COR-L47 (cell line): ENCODE measurements at regions not wholly inside any gene's neighbourhood (a gene's known extent, or its start where the extent isn't known, plus 50 kb on each side); places are given as distances from the start of the nearest gene placed in this dataset.
"Not testable (repeated sequence)": the region's sequence is repeated elsewhere in the genome, so short reads cannot be mapped to it uniquely, and the experiment has no call there.

Experiments used
- DNase-seq: peaks from one replicate; lab custom pipeline; 2025; lab: John Stamatoyannopoulos, UW

- no peak for DNase-seq
These were observed 130.3 kb upstream of the PDE10A start for GRCh38 chr6:165793287-165793825.

GRCh38 chr6:165791876-165792437 lies 128.9 kb upstream of the PDE10A start:
- no peak for DNase-seq

GRCh38 chr6:165791306-165791705 lies 128.3 kb upstream of the PDE10A start:
- no peak for DNase-seq

GRCh38 chr6:165782812-165783211 lies 119.8 kb upstream of the PDE10A start:
- no peak for DNase-seq

GRCh38 chr6:165782134-165782533 lies 119.1 kb upstream of the PDE10A start:
- DNase-seq: no peak

GRCh38 chr6:165777680-165778079 lies 114.6 kb upstream of the PDE10A start:
- DNase-seq: no peak

- no peak for DNase-seq
These were observed 113.7 kb upstream of the PDE10A start for GRCh38 chr6:165776691-165777090.

- DNase-seq: no peak
These were observed 112.7 kb upstream of the PDE10A start for GRCh38 chr6:165775721-165776120.

- DNase-seq: peak; percentile 2
These were observed 112.0 kb upstream of the PDE10A start for GRCh38 chr6:165774903-165775601.

GRCh38 chr6:165770397-165771082 lies 107.5 kb upstream of the PDE10A start:
- no peak for DNase-seq

GRCh38 chr6:165769884-165770283 lies 106.8 kb upstream of the PDE10A start:
- DNase-seq: no peak

GRCh38 chr6:165769401-165769800 lies 106.4 kb upstream of the PDE10A start:
- no peak for DNase-seq

- no peak for DNase-seq
These were observed 105.9 kb upstream of the PDE10A start for GRCh38 chr6:165768961-165769360.

GRCh38 chr6:165767228-165767627 lies 104.2 kb upstream of the PDE10A start:
- no peak for DNase-seq

- DNase-seq: no peak
These were observed 103.4 kb upstream of the PDE10A start for GRCh38 chr6:165766457-165766856.

GRCh38 chr6:165766026-165766425 lies 103.0 kb upstream of the PDE10A start:
- no peak for DNase-seq

GRCh38 chr6:165765256-165765655 lies 102.2 kb upstream of the PDE10A start:
- not testable (repeated sequence) for DNase-seq

- DNase-seq: no peak
These were observed 99.8 kb upstream of the PDE10A start for GRCh38 chr6:165762876-165763275.

- no peak for DNase-seq
These were observed 99.1 kb upstream of the PDE10A start for GRCh38 chr6:165762125-165762524.

GRCh38 chr6:165760803-165761185 lies 97.8 kb upstream of the PDE10A start:
- DNase-seq: no peak

- DNase-seq: no peak
These were observed 97.2 kb upstream of the PDE10A start for GRCh38 chr6:165760126-165760802.

GRCh38 chr6:165758441-165758840 lies 95.4 kb upstream of the PDE10A start:
- DNase-seq: no peak

GRCh38 chr6:165755583-165755982 lies 92.5 kb upstream of the PDE10A start:
- no peak for DNase-seq
